ENCODE measurements at regions not wholly inside any gene's neighbourhood (a gene's known extent, or its start where the extent isn't known, plus 50 kb on each side); places are given as distances from the start of the nearest gene placed in this dataset.
"Not testable (repeated sequence)": the region's sequence is repeated elsewhere in the genome, so short reads cannot be mapped to it uniquely, and the experiment has no call there.

DNA sequence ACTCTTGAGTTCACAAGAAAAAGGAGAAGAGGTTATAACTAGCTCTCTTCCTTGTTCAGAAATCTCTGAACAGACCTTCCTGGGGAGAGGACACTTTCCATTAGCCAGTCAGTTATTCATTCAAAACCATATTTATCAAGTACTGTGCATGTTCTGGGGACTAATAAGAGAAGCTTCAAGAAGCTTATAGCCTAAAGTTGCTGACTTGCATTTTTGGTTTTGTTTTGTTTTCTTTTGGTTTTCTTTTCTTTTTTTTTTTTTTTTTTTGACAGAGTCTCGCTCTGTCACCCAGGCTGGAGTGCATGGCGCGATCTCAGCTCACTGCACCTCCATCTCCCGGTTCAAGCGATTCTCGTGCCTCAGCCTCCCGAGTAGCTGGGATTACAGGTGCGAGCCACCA lies 471.4 kb downstream of the KLF12 start:
- intact Hi-C loops (cut with micrococcal nuclease), result no loop called here
- Mint-ChIP-seq H3K27me3 (no peaks in the 10 kb centered on the region), H3K9me3 (peaks cover 27% of the 10 kb centered on the region), H3K4me3 (no peak overlapping the region), H3K36me3 (ENCODE audit: low read depth) (no peaks in the 10 kb centered on the region), H3K4me1 (ENCODE audit: low read depth) (no peaks in the 10 kb centered on the region), H3K27ac (no peak overlapping the region)

DNA sequence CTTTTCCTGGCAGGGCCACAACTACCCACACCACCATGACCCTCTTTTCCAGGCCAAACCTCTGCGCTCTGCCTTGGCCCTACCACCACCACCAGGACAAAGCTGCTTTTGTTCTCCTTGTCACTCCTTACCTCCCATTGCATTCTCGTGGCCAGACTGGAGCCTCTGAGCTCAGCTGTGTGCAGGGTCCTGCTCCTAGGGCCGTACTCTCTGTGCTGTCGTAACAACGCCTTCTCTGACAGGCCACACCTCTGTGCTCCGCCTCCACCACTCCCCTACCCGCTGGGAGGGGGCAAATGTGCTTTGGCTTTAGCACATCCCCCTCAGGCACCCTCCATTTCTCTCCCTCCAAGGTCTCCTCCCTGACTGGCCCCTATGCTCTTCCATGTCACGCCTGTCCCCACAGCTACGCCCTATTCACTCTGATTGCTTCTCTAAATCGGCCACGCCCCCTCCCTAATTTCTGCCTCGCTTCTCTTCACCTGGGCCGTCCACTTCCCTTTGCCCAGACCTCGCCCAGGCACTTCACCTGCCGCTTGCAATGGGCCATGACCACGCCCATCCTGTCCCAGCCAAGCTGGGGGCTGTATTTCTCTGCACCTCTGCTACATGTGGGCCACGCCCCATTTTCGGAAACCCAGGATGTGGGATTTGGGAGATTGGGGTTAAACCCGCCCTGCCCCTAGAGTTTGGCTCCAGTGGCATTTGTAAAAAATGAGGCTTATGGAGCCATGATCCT lies 472.3 kb downstream of the KLF12 start:
- intact Hi-C loops (cut with micrococcal nuclease), result no loop called here
- H3K4me3 Mint-ChIP-seq, result no peak overlapping the region
- no peaks in the 10 kb centered on the region for H3K27me3 Mint-ChIP-seq
- H3K4me1 Mint-ChIP-seq (ENCODE audit: low read depth), result no peaks in the 10 kb centered on the region
- peaks cover 27% of the 10 kb centered on the region for H3K9me3 Mint-ChIP-seq
- H3K36me3 Mint-ChIP-seq (ENCODE audit: low read depth), result no peaks in the 10 kb centered on the region
- H3K27ac Mint-ChIP-seq, result no peak overlapping the region

DNA sequence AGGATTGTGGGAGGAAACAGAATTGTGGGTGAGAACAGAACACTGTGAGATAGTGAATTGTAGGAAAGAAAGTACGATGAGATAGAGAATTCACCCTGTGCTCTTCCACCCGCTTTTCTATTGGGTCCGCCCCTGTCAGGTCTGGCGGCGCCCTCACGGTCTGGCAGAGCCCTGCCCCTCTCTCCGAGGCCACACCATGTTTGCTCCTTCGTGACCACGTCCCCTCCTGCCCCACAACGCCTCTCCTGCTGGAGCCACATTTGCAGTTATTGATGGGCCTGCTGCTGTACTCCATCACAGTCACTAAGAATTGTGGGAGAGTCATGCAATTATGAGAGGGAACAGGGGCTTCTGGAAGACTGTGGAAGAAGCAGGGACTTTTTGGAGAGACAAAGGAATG lies 473.1 kb downstream of the KLF12 start:
- H3K27ac Mint-ChIP-seq, result no peak overlapping the region
- peaks cover 27% of the 10 kb centered on the region for H3K9me3 Mint-ChIP-seq
- no peaks in the 10 kb centered on the region for H3K4me1 Mint-ChIP-seq (ENCODE audit: low read depth)
- H3K4me3 Mint-ChIP-seq, result no peak overlapping the region
- H3K27me3 Mint-ChIP-seq, result no peaks in the 10 kb centered on the region
- no peaks in the 10 kb centered on the region for H3K36me3 Mint-ChIP-seq (ENCODE audit: low read depth)
- intact Hi-C loops (cut with micrococcal nuclease), result no loop called here

DNA sequence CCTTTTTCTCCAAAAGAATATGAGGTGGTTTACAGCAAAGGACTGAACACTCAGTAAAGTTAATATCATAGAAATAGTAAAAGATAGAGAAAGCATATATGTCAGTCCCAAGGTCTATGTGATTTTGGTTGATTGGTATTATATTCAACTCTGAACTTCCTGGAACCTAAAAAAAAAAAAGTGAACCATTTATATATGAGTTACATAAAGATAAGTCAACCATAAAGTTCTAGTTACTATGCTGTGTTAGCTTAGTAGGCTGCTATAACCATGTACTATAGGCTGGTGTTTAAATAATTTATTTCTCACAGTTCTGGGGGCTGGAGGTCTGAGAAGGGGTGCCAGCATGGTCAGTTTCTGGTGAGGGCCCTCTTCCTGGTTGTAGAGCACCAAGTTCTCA lies 475.6 kb downstream of the KLF12 start:
- intact Hi-C loops (cut with micrococcal nuclease), result no loop called here
- Mint-ChIP-seq H3K36me3 (ENCODE audit: low read depth) (no peaks in the 10 kb centered on the region), H3K4me3 (no peak overlapping the region)

GRCh38 chr13:73657821-73658540 lies 476.2 kb downstream of the KLF12 start:
- intact Hi-C loops (cut with micrococcal nuclease), result no loop called here
- H3K4me1 Mint-ChIP-seq (ENCODE audit: low read depth), result no peaks in the 10 kb centered on the region
- no peaks in the 10 kb centered on the region for H3K27me3 Mint-ChIP-seq
- no peak overlapping the region for H3K4me3 Mint-ChIP-seq
- no peaks in the 10 kb centered on the region for H3K36me3 Mint-ChIP-seq (ENCODE audit: low read depth)
- H3K27ac Mint-ChIP-seq, result no peak overlapping the region
- H3K9me3 Mint-ChIP-seq, result peaks cover 27% of the 10 kb centered on the region

More for the DNA sequence above, 475.6 kb downstream of the KLF12 start:
- no peaks in the 10 kb centered on the region for H3K27me3 Mint-ChIP-seq
- no peak overlapping the region for H3K27ac Mint-ChIP-seq
- no peaks in the 10 kb centered on the region for H3K4me1 Mint-ChIP-seq (ENCODE audit: low read depth)
- H3K9me3 Mint-ChIP-seq, result peaks cover 27% of the 10 kb centered on the region

- H3K36me3 Mint-ChIP-seq (ENCODE audit: low read depth), result no peaks in the 10 kb centered on the region
- no peaks in the 10 kb centered on the region for H3K4me1 Mint-ChIP-seq (ENCODE audit: low read depth)
- H3K27ac Mint-ChIP-seq, result no peak overlapping the region
- no peak overlapping the region for H3K4me3 Mint-ChIP-seq
- intact Hi-C loops (cut with micrococcal nuclease), result no loop called here
- peaks cover 18% of the 10 kb centered on the region for H3K9me3 Mint-ChIP-seq
- H3K27me3 Mint-ChIP-seq, result no peaks in the 10 kb centered on the region
Observed at GRCh38 chr13:73656863-73657262, 477.3 kb downstream of the KLF12 start.

DNA sequence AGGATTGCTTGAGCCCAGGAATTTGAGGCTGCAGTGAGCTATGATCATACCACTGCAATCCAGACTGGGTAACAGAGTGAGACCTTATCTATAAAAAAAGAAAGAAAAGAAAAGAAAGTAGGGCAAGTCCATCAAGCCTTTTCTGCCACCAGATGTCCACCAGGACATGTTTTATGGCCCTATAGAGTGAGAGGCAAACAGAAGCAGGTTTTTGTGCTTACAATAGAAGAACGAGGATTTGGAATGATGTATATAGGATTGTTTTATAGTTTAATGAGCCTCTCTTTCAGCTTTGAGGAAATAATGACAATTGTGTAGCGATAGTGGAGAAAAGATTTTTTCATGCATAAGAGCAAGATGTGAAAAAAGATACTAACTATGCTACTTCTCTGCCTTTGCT lies 480.5 kb downstream of the KLF12 start:
- Mint-ChIP-seq H3K4me1 (ENCODE audit: low read depth) (no peaks in the 10 kb centered on the region), H3K27ac (no peak overlapping the region)

GRCh38 chr13:73647417-73647816 lies 486.8 kb downstream of the KLF12 start:
- H3K27ac Mint-ChIP-seq, result no peak overlapping the region
- H3K27me3 Mint-ChIP-seq, result no peaks in the 10 kb centered on the region
- no peaks in the 10 kb centered on the region for H3K36me3 Mint-ChIP-seq (ENCODE audit: low read depth)
- no peak overlapping the region for H3K4me3 Mint-ChIP-seq
- H3K4me1 Mint-ChIP-seq (ENCODE audit: low read depth), result no peaks in the 10 kb centered on the region
- intact Hi-C loops (cut with micrococcal nuclease), result no loop called here
- H3K9me3 Mint-ChIP-seq, result peaks cover 28% of the 10 kb centered on the region

More for the DNA sequence above, 480.5 kb downstream of the KLF12 start:
- Mint-ChIP-seq H3K4me3 (no peak overlapping the region), H3K36me3 (ENCODE audit: low read depth) (no peaks in the 10 kb centered on the region), H3K27me3 (no peaks in the 10 kb centered on the region), H3K9me3 (peaks cover 16% of the 10 kb centered on the region)
- intact Hi-C loops (cut with micrococcal nuclease), result no loop called here

DNA sequence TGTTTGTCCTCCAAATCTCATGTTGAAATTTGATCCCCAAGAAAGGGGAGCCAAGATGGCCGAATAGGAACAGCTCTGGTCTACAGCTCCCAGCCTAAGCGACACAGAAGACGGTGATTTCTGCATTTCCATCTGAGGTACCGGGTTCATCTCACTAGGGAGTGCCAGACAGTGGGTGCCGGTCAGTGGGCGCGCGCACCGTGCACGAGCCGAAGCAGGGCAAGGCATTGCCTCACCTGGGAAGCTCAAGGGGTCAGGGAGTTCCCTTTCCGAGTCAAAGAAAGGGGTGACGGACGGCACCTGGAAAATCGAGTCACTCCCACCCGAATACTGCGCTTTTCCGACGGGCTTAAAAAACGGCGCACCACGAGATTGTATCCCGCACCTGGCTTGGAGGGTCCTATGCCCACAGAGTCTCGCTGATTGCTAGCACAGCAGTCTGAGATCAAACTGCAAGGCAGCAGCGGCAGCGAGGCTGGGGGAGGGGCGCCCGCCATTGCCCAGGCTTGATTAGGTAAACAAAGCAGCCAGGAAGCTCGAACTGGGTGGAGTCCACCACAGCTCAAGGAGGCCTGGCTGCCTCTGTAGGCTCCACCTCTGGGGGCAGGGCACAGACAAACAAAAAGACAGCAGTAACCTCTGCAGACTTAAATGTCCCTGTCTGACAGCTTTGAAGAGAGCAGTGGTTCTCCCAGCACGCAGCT lies 493.6 kb downstream of the KLF12 start:
- H3K4me1 Mint-ChIP-seq (ENCODE audit: low read depth); H3K27me3 Mint-ChIP-seq; H3K27ac Mint-ChIP-seq; intact Hi-C loops (cut with micrococcal nuclease); H3K36me3 Mint-ChIP-seq (ENCODE audit: low read depth); H3K4me3 Mint-ChIP-seq; H3K9me3 Mint-ChIP-seq: not testable (repeated sequence)

DNA sequence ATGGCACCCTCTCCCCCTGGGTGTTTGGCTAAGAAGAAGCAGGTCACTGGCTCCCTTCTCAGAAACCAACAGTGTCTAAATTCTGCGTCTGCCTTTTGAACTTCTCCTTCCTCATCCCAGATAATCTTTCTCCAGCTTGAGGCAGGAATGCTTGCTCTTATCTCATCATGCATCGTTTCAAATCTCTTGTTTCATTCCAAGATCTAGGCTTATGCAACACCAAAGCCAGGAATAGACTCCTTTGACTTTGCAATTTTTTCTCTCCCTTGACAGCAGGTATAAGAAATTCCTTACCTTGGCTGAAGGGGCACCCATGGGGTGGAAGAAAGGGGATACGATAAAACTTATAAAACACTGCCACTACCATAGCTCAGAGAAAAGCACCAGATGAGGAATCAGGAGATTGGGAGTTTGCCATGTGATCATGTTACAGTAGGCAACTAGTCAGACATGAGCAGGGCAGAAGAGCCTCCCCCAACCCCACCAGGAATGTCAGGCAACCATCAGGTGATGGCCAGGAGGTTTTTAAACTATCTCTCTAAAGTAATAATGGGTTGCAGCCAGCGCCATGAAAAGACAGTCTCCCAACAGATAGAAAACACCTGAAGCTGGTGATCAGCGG lies 498.9 kb downstream of the KLF12 start:
- no peaks in the 10 kb centered on the region for H3K4me1 Mint-ChIP-seq (ENCODE audit: low read depth)
- no peaks in the 10 kb centered on the region for H3K27me3 Mint-ChIP-seq
- H3K36me3 Mint-ChIP-seq (ENCODE audit: low read depth), result no peaks in the 10 kb centered on the region
- H3K4me3 Mint-ChIP-seq, result no peak overlapping the region
- H3K27ac Mint-ChIP-seq, result no peak overlapping the region
- H3K9me3 Mint-ChIP-seq, result peaks cover 9% of the 10 kb centered on the region
- intact Hi-C loops (cut with micrococcal nuclease), result no loop called here

- Mint-ChIP-seq H3K36me3 (ENCODE audit: low read depth) (no peaks in the 10 kb centered on the region), H3K9me3 (peaks cover 9% of the 10 kb centered on the region), H3K27me3 (no peaks in the 10 kb centered on the region), H3K27ac (no peak overlapping the region), H3K4me3 (no peak overlapping the region), H3K4me1 (ENCODE audit: low read depth) (no peaks in the 10 kb centered on the region)
- intact Hi-C loops (cut with micrococcal nuclease), result no loop called here
Observed at GRCh38 chr13:73633817-73634460, 500.3 kb downstream of the KLF12 start.

- intact Hi-C loops (cut with micrococcal nuclease), result no loop called here
- Mint-ChIP-seq H3K4me3 (no peak overlapping the region), H3K4me1 (ENCODE audit: low read depth) (no peaks in the 10 kb centered on the region), H3K9me3 (peaks cover 9% of the 10 kb centered on the region), H3K27ac (no peak overlapping the region), H3K36me3 (ENCODE audit: low read depth) (no peaks in the 10 kb centered on the region), H3K27me3 (no peaks in the 10 kb centered on the region)
Observed at GRCh38 chr13:73631411-73631810, 502.8 kb downstream of the KLF12 start.

DNA sequence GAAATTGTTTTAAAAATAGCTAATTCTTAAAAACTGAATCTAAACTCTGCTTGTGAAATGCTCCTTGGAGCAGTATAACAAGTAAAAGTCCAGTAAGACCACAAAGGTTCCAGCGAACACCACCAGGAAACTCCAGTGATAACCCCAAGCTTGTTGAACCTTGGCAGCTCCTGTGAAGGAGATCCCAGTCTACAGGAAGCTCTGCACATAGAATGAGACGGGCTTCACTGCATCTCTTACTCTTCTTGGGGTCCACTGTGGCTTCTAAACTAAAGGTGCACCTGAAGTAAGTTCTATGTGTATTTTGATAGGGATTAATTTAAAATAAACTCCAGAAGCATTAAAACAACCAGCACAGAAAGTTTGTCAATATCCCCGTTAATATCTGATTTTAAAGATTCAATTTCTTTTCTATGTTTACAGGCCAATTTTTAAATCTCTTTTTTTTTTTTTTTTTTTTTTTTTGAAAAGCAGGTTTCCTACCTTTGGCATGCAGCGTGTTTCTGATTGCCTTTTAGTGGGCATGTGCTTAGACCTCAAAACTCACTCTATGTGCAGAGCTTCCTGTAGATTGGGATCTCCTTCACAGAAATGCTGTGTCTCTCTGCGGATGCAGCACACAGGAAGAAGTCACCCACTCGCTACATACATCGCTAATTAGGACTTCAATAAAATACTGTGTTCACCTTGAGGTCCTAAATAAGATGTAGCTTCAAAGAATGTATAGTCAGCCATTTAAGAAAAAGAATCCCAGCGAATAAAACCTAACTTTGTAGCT lies 508.5 kb downstream of the KLF12 start:
- intact Hi-C loops (cut with micrococcal nuclease), result no loop called here
- Mint-ChIP-seq H3K27me3 (no peaks in the 10 kb centered on the region), H3K36me3 (ENCODE audit: low read depth) (no peaks in the 10 kb centered on the region), H3K9me3 (no peaks in the 10 kb centered on the region), H3K27ac (no peak overlapping the region), H3K4me3 (no peak overlapping the region), H3K4me1 (ENCODE audit: low read depth) (no peaks in the 10 kb centered on the region)

Data from dendritic cell treated with granulocyte-macrophage colony-stimulating factor and Interleukin-4, amounts not matched to agents 40 ng/mL and 50 ng/mL, for 4 days (primary cell).